ENCODE measurements at regions not wholly inside any gene's neighbourhood (a gene's known extent, or its start where the extent isn't known, plus 50 kb on each side); places are given as distances from the start of the nearest gene placed in this dataset.
"Not testable (repeated sequence)": the region's sequence is repeated elsewhere in the genome, so short reads cannot be mapped to it uniquely, and the experiment has no call there.

- DNase-seq (ENCODE audit: low read depth in 4 of 4, low spot score in 2 of 4) = no peak
Observed at GRCh38 chr5:135145985-135146384, 112.0 kb upstream of the PITX1 start.

- not testable (repeated sequence) for DNase-seq (ENCODE audit: low read depth in 4 of 4, low spot score in 2 of 4)
Observed at GRCh38 chr5:135143682-135144081, 109.7 kb upstream of the PITX1 start.

- DNase-seq (ENCODE audit: low read depth in 4 of 4, low spot score in 2 of 4) = no peak
Observed at GRCh38 chr5:135141303-135142268, 107.6 kb upstream of the PITX1 start.

- DNase-seq (ENCODE audit: low read depth in 4 of 4, low spot score in 2 of 4) = no peak
Observed at GRCh38 chr5:135140446-135141204, 106.6 kb upstream of the PITX1 start.

- peak in 2 of 4 donors; percentile 28 to 37 for DNase-seq (ENCODE audit: low read depth in 4 of 4, low spot score in 2 of 4)
Observed at GRCh38 chr5:135139381-135140134, 105.5 kb upstream of the PITX1 start.

GRCh38 chr5:135138116-135138850, 104.3 kb upstream of the PITX1 start:
- DNase-seq (ENCODE audit: low read depth in 4 of 4, low spot score in 2 of 4) = no peak

- DNase-seq (ENCODE audit: low read depth in 4 of 4, low spot score in 2 of 4) = no peak
Observed at GRCh38 chr5:135137146-135137915, 103.3 kb upstream of the PITX1 start.

- DNase-seq (ENCODE audit: low read depth in 4 of 4, low spot score in 2 of 4) = no peak
Observed at GRCh38 chr5:135136546-135136945, 102.5 kb upstream of the PITX1 start.

- no peak for DNase-seq (ENCODE audit: low read depth in 4 of 4, low spot score in 2 of 4)
Observed at GRCh38 chr5:135135530-135136226, 101.7 kb upstream of the PITX1 start.

GRCh38 chr5:135134691-135135381, 100.8 kb upstream of the PITX1 start:
- no peak for DNase-seq (ENCODE audit: low read depth in 4 of 4, low spot score in 2 of 4)

- DNase-seq (ENCODE audit: low read depth in 4 of 4, low spot score in 2 of 4) = no peak
Observed at GRCh38 chr5:135133698-135134515, 99.9 kb upstream of the PITX1 start.

- DNase-seq (ENCODE audit: low read depth in 4 of 4, low spot score in 2 of 4) = no peak
Observed at GRCh38 chr5:135133181-135133580, 99.2 kb upstream of the PITX1 start.

- no peak for DNase-seq (ENCODE audit: low read depth in 4 of 4, low spot score in 2 of 4)
Observed at GRCh38 chr5:135131801-135132680, 98.0 kb upstream of the PITX1 start.

GRCh38 chr5:135130261-135131215, 96.5 kb upstream of the PITX1 start:
- DNase-seq (ENCODE audit: low read depth in 4 of 4, low spot score in 2 of 4) = no peak

- DNase-seq (ENCODE audit: low read depth in 4 of 4, low spot score in 2 of 4) = no peak
Observed at GRCh38 chr5:135129307-135129706, 95.3 kb upstream of the PITX1 start.

All from left renal cortex interstitium (tissue), 4 donors.